Dendritic cell treated with granulocyte-macrophage colony-stimulating factor and Interleukin-4, amounts not matched to agents 40 ng/mL and 50 ng/mL, for 4 days (primary cell): ENCODE measurements at regions not wholly inside any gene's neighbourhood (a gene's known extent, or its start where the extent isn't known, plus 50 kb on each side); places are given as distances from the start of the nearest gene placed in this dataset.

Experiments
- H3K27ac Mint-ChIP-seq: one replicate; pipeline ENCODE4 v1.8.0; 2022; ENCODE audit warnings: mild to moderate bottlenecking, mixed read lengths
- H3K27me3 Mint-ChIP-seq: one replicate; pipeline ENCODE4 v1.8.0; 2022; ENCODE audit warnings: mild to moderate bottlenecking, mixed read lengths
- H3K36me3 Mint-ChIP-seq: one replicate; pipeline ENCODE4 v1.8.0; 2022; ENCODE audit warnings: low read depth, mixed read lengths
- H3K4me1 Mint-ChIP-seq: one replicate; pipeline ENCODE4 v1.8.0; 2022; ENCODE audit warnings: low read depth, mixed read lengths
- H3K4me3 Mint-ChIP-seq: one replicate; pipeline ENCODE4 v1.8.0; 2022; ENCODE audit warnings: mild to moderate bottlenecking, moderate library complexity, mixed read lengths
- H3K9me3 Mint-ChIP-seq: one replicate; pipeline ENCODE4 v1.8.0; 2022; ENCODE audit warnings: mixed read lengths
- intact Hi-C: fragments of 100-400 bp; cut with micrococcal nuclease; formaldehyde crosslinking; loops from one replicate; pipeline ENCODE4 v1.15.0; 2022

GRCh38 chr3:150076443-150076842 is 105.7 kb upstream of the PFN2 start:
- Mint-ChIP-seq H3K27me3 (peaks cover 8% of the 10 kb centered on the region), H3K9me3 (peaks cover 6% of the 10 kb centered on the region), H3K27ac (no peak overlapping the region), H3K4me1 (no peaks in the 10 kb centered on the region), H3K36me3 (no peaks in the 10 kb centered on the region), H3K4me3 (no peak overlapping the region)
- intact Hi-C loops: no loop called here

GRCh38 chr3:150075417-150075865 is 104.7 kb upstream of the PFN2 start:
- peaks cover 13% of the 10 kb centered on the region for H3K27me3 Mint-ChIP-seq
- no peak overlapping the region for H3K4me3 Mint-ChIP-seq
- intact Hi-C loops: no loop called here
- no peak overlapping the region for H3K27ac Mint-ChIP-seq
- peaks cover 6% of the 10 kb centered on the region for H3K9me3 Mint-ChIP-seq
- H3K4me1 Mint-ChIP-seq: no peaks in the 10 kb centered on the region
- H3K36me3 Mint-ChIP-seq: no peaks in the 10 kb centered on the region

- Mint-ChIP-seq H3K27me3 (peaks cover 13% of the 10 kb centered on the region), H3K36me3 (no peaks in the 10 kb centered on the region), H3K9me3 (peaks cover 6% of the 10 kb centered on the region), H3K27ac (no peak overlapping the region), H3K4me3 (no peak overlapping the region), H3K4me1 (no peaks in the 10 kb centered on the region)
- intact Hi-C loops: no loop called here
Measured at GRCh38 chr3:150074697-150075416, 104.2 kb upstream of the PFN2 start.

- Mint-ChIP-seq H3K27me3 (peaks cover 16% of the 10 kb centered on the region), H3K9me3 (peaks cover 6% of the 10 kb centered on the region), H3K4me1 (no peaks in the 10 kb centered on the region), H3K27ac (no peak overlapping the region), H3K36me3 (no peaks in the 10 kb centered on the region), H3K4me3 (no peak overlapping the region)
- intact Hi-C loops: no loop called here
Measured at GRCh38 chr3:150074277-150074676, 103.6 kb upstream of the PFN2 start.

GRCh38 chr3:150073513-150073912 is 102.8 kb upstream of the PFN2 start:
- Mint-ChIP-seq H3K9me3 (peaks cover 6% of the 10 kb centered on the region), H3K27me3 (peaks cover 16% of the 10 kb centered on the region), H3K4me3 (no peak overlapping the region), H3K27ac (no peak overlapping the region), H3K36me3 (no peaks in the 10 kb centered on the region), H3K4me1 (no peaks in the 10 kb centered on the region)
- intact Hi-C loops: no loop called here

- H3K36me3 Mint-ChIP-seq: no peaks in the 10 kb centered on the region
- intact Hi-C loops: no loop called here
Measured at GRCh38 chr3:150073031-150073430, 102.3 kb upstream of the PFN2 start.

GRCh38 chr3:150072576-150072975 is 101.9 kb upstream of the PFN2 start:
- Mint-ChIP-seq H3K27ac (no peak overlapping the region), H3K27me3 (peaks cover 17% of the 10 kb centered on the region), H3K4me3 (no peak overlapping the region), H3K36me3 (no peaks in the 10 kb centered on the region), H3K4me1 (no peaks in the 10 kb centered on the region), H3K9me3 (peaks cover 6% of the 10 kb centered on the region)
- intact Hi-C loops: no loop called here

More at GRCh38 chr3:150073031-150073430, 102.3 kb upstream of the PFN2 start:
- no peaks in the 10 kb centered on the region for H3K4me1 Mint-ChIP-seq
- H3K4me3 Mint-ChIP-seq: no peak overlapping the region
- peaks cover 6% of the 10 kb centered on the region for H3K9me3 Mint-ChIP-seq
- H3K27me3 Mint-ChIP-seq: peaks cover 16% of the 10 kb centered on the region
- H3K27ac Mint-ChIP-seq: no peak overlapping the region

GRCh38 chr3:150070271-150070670 is 99.6 kb upstream of the PFN2 start:
- Mint-ChIP-seq H3K36me3 (no peaks in the 10 kb centered on the region), H3K4me1 (no peaks in the 10 kb centered on the region), H3K4me3 (no peak overlapping the region), H3K27ac (no peak overlapping the region), H3K27me3 (peaks cover 25% of the 10 kb centered on the region), H3K9me3 (no peaks in the 10 kb centered on the region)
- intact Hi-C loops: no loop called here

GRCh38 chr3:150069633-150070032 is 98.9 kb upstream of the PFN2 start:
- Mint-ChIP-seq H3K36me3 (no peaks in the 10 kb centered on the region), H3K4me1 (no peaks in the 10 kb centered on the region), H3K9me3 (no peaks in the 10 kb centered on the region), H3K27ac (no peak overlapping the region), H3K4me3 (no peak overlapping the region), H3K27me3 (peaks cover 25% of the 10 kb centered on the region)
- intact Hi-C loops: no loop called here

GRCh38 chr3:150069154-150069527 is 98.4 kb upstream of the PFN2 start:
- Mint-ChIP-seq H3K9me3 (no peaks in the 10 kb centered on the region), H3K27me3 (peaks cover 23% of the 10 kb centered on the region), H3K4me1 (no peaks in the 10 kb centered on the region), H3K27ac (no peak overlapping the region), H3K36me3 (no peaks in the 10 kb centered on the region), H3K4me3 (no peak overlapping the region)
- intact Hi-C loops: no loop called here

GRCh38 chr3:150068440-150069153 is 97.9 kb upstream of the PFN2 start:
- no peaks in the 10 kb centered on the region for H3K9me3 Mint-ChIP-seq
- peaks cover 19% of the 10 kb centered on the region for H3K27me3 Mint-ChIP-seq
- no peak overlapping the region for H3K27ac Mint-ChIP-seq
- no peaks in the 10 kb centered on the region for H3K36me3 Mint-ChIP-seq
- intact Hi-C loops: no loop called here
- H3K4me3 Mint-ChIP-seq: no peak overlapping the region
- no peaks in the 10 kb centered on the region for H3K4me1 Mint-ChIP-seq

GRCh38 chr3:150067561-150067960 is 96.9 kb upstream of the PFN2 start:
- Mint-ChIP-seq H3K4me3 (no peak overlapping the region), H3K36me3 (no peaks in the 10 kb centered on the region), H3K4me1 (no peaks in the 10 kb centered on the region), H3K27me3 (peaks cover 19% of the 10 kb centered on the region), H3K9me3 (no peaks in the 10 kb centered on the region), H3K27ac (no peak overlapping the region)
- intact Hi-C loops: no loop called here

- intact Hi-C loops: no loop called here
- H3K36me3 Mint-ChIP-seq: no peaks in the 10 kb centered on the region
- no peaks in the 10 kb centered on the region for H3K4me1 Mint-ChIP-seq
- peaks cover 11% of the 10 kb centered on the region for H3K27me3 Mint-ChIP-seq
- no peaks in the 10 kb centered on the region for H3K9me3 Mint-ChIP-seq
- H3K27ac Mint-ChIP-seq: no peak overlapping the region
- no peak overlapping the region for H3K4me3 Mint-ChIP-seq
Measured at GRCh38 chr3:150064971-150065370, 94.3 kb upstream of the PFN2 start.

GRCh38 chr3:150063237-150063636 is 92.5 kb upstream of the PFN2 start:
- Mint-ChIP-seq H3K27ac (no peak overlapping the region), H3K4me1 (no peaks in the 10 kb centered on the region), H3K36me3 (no peaks in the 10 kb centered on the region), H3K27me3 (peaks cover 8% of the 10 kb centered on the region), H3K4me3 (no peak overlapping the region), H3K9me3 (no peaks in the 10 kb centered on the region)
- intact Hi-C loops: no loop called here
